OCI-LY3 (cell line): ENCODE measurements at regions not wholly inside any gene's neighbourhood (a gene's known extent, or its start where the extent isn't known, plus 50 kb on each side); places are given as distances from the start of the nearest gene placed in this dataset.
"Not testable (repeated sequence)": the region's sequence is repeated elsewhere in the genome, so short reads cannot be mapped to it uniquely, and the experiment has no call there.

Experiments
- H2AFZ ChIP-seq: fragments of 200-600, 300-600 bp; shearing (Covaris generic); 2 replicates; pipeline ENCODE4 v1.6.0; 2014; ENCODE audit warnings: antibody characterized with exemption, low read depth, low read length
- H3K27ac ChIP-seq: fragments of 200-600, 300-600 bp; sonication (generic); 2 replicates; pipeline ENCODE4 v1.5.1; 2014; ENCODE audit warnings: mild to moderate bottlenecking, low read length, moderate library complexity, mixed read lengths
- H3K27me3 ChIP-seq: fragments of 200-600, 300-600 bp; sonication (generic); 2 replicates; pipeline ENCODE4 v1.6.1; 2014; ENCODE audit warnings: low read depth, low read length, mixed read lengths
- H3K36me3 ChIP-seq: fragments of 200-600, 300-600 bp; sonication (generic); replicated peaks from 2 replicates; pipeline ENCODE3; 2014; ENCODE audit warnings: low read depth, low read length, mixed read lengths
- H3K4me1 ChIP-seq: fragments of 300-600, 200-600 bp; sonication (generic); 2 replicates; pipeline ENCODE4 v1.6.1; 2014; ENCODE audit warnings: low read length, mixed read lengths
- H3K4me2 ChIP-seq: fragments of 200-600, 300-600 bp; sonication (generic); 2 replicates; pipeline ENCODE4 v1.6.1; 2014; ENCODE audit warnings: low read length, mixed read lengths
- H3K4me3 ChIP-seq: fragments of 300-600, 200-600 bp; sonication (generic); 2 replicates; pipeline ENCODE4 v1.5.1; 2014; ENCODE audit warnings: antibody characterized with exemption, mild to moderate bottlenecking, low read length, moderate library complexity
- H3K79me2 ChIP-seq: fragments of 300-600, 200-600 bp; shearing (Covaris generic); 2 replicates; pipeline ENCODE4 v1.6.1; 2014; ENCODE audit warnings: mild to moderate bottlenecking, low read length, mixed read lengths
- H3K9ac ChIP-seq: fragments of 300-600, 200-600 bp; shearing (Covaris generic); 2 replicates; pipeline ENCODE4 v1.6.0; 2014; ENCODE audit warnings: mild to moderate bottlenecking, low read length, moderate library complexity
- H3K9me3 ChIP-seq: fragments of 200-600, 300-600 bp; shearing (Covaris generic); 2 replicates; pipeline ENCODE4 v1.6.1; 2014; ENCODE audit warnings: low read length, mixed read lengths; ENCODE audit not compliant: insufficient read depth
- H4K20me1 ChIP-seq: fragments of 200-600, 300-600 bp; sonication (generic); 2 replicates; pipeline ENCODE4 v1.6.1; 2016; ENCODE audit warnings: low read length, mixed read lengths; ENCODE audit not compliant: insufficient read depth
- CTCF ChIP-seq: fragments of 200-600, 300-600 bp; sonication (generic); IDR thresholded peaks from 2 replicates; pipeline ENCODE4 v1.5.1; 2014; ENCODE audit warnings: antibody characterized with exemption, low read length, low read depth
- EZH2phosphoT487 ChIP-seq: fragments of 200-600 bp; shearing (Covaris generic); IDR thresholded peaks from 2 replicates; pipeline ENCODE4 v1.6.1; 2018; ENCODE audit warnings: antibody characterized with exemption, mixed run types, low read depth

DNA sequence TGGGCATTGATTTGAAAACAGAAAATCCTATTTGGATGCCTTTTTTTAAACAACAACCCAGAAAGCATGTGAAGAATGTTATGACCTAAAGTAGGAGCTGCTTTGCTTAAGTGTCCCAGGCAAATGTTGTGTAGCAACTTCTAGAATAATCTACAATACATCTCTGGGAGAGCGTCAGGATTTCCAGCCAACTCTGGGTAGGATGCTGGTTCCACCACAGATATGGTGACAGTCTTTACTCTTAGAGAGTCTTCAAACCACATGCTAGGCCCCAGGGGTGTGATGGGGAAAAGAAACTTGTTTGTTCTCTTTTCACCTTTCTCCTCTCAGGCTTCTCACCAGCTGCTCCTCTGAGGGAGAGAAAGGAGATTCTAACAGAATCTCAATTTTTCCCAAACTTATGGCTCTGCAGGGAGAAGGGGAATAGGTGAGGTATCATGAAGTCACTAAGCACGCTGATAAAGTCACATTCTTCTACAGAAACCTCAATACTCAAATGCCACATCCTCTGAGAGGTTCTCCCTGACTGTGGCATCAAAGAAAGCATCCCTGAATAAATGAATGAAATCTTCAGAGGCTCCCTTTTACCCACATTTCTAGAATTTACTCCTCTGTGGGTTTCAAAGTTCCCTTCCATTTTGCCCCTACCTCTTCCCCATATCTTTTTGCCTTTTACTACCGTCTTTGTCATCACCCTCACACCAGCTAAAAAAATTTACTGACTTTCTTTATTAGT is 171.6 kb upstream of the RAI2 start:
- no peak overlapping the region for H3K27ac ChIP-seq
- no peak overlapping the region for H3K9ac ChIP-seq
- H3K4me1 ChIP-seq = peaks cover 4% of the 10 kb centered on the region
- no peak for TF ChIP-seq CTCF
- TF ChIP-seq EZH2phosphoT487 = no peak
- H3K27me3 ChIP-seq = no peaks in the 10 kb centered on the region
- H2AFZ ChIP-seq = no peak overlapping the region
- no peak overlapping the region for H3K4me2 ChIP-seq
- H3K4me3 ChIP-seq = no peak overlapping the region
- H4K20me1 ChIP-seq = no peaks in the 10 kb centered on the region
- peaks cover 7% of the 10 kb centered on the region; the same call in 1 of the 2 replicates for H3K9me3 ChIP-seq
- no peaks in the 10 kb centered on the region for H3K79me2 ChIP-seq
- H3K36me3 ChIP-seq = no peaks in the 10 kb centered on the region

- H4K20me1 ChIP-seq = no peaks in the 10 kb centered on the region
- H3K36me3 ChIP-seq = no peaks in the 10 kb centered on the region
- H3K4me3 ChIP-seq = no peak overlapping the region
- TF ChIP-seq EZH2phosphoT487 (no peak), CTCF (no peak)
- no peaks in the 10 kb centered on the region for H3K27me3 ChIP-seq
- no peak overlapping the region for H2AFZ ChIP-seq
- H3K4me2 ChIP-seq = no peak overlapping the region
- H3K79me2 ChIP-seq = no peaks in the 10 kb centered on the region
- no peak overlapping the region for H3K9ac ChIP-seq
- H3K27ac ChIP-seq = no peak overlapping the region
- peaks cover 4% of the 10 kb centered on the region for H3K4me1 ChIP-seq
- peaks cover 7% of the 10 kb centered on the region; the same call in 1 of the 2 replicates for H3K9me3 ChIP-seq
Measured at GRCh38 chrX:18031726-18032375, 170.8 kb upstream of the RAI2 start.

GRCh38 chrX:18030656-18031055 is 169.6 kb upstream of the RAI2 start:
- H3K27ac ChIP-seq, H3K4me3 ChIP-seq, H3K36me3 ChIP-seq, H3K79me2 ChIP-seq, H2AFZ ChIP-seq, H3K27me3 ChIP-seq, H3K4me2 ChIP-seq, H3K4me1 ChIP-seq, H4K20me1 ChIP-seq, H3K9ac ChIP-seq, H3K9me3 ChIP-seq: not testable (repeated sequence)

- Histone ChIP-seq H4K20me1 (no peaks in the 10 kb centered on the region), H3K27ac (no peak overlapping the region), H2AFZ (no peak overlapping the region), H3K79me2 (no peaks in the 10 kb centered on the region), H3K9me3 (peaks cover 4% of the 10 kb centered on the region; the same call in 1 of the 2 replicates), H3K36me3 (no peaks in the 10 kb centered on the region), H3K4me3 (no peak overlapping the region), H3K4me1 (peaks cover 4% of the 10 kb centered on the region), H3K4me2 (no peak overlapping the region), H3K27me3 (no peaks in the 10 kb centered on the region), H3K9ac (no peak overlapping the region)
- no peak for TF ChIP-seq EZH2phosphoT487
Measured at GRCh38 chrX:18026166-18026565, 165.1 kb upstream of the RAI2 start.

GRCh38 chrX:18017411-18017810 is 156.3 kb upstream of the RAI2 start:
- H3K27me3 ChIP-seq = no peaks in the 10 kb centered on the region
- TF ChIP-seq CTCF (no peak), EZH2phosphoT487 (no peak)

More at GRCh38 chrX:18017411-18017810, 156.3 kb upstream of the RAI2 start:
- Histone ChIP-seq H2AFZ (no peak overlapping the region), H3K4me1 (no peaks in the 10 kb centered on the region), H3K36me3 (no peaks in the 10 kb centered on the region), H3K27ac (no peak overlapping the region), H4K20me1 (no peaks in the 10 kb centered on the region), H3K9me3 (no peaks in the 10 kb centered on the region), H3K4me3 (no peak overlapping the region), H3K9ac (no peak overlapping the region), H3K4me2 (no peak overlapping the region), H3K79me2 (no peaks in the 10 kb centered on the region)
